AG04450 (cell line): ENCODE measurements at regions not wholly inside any gene's neighbourhood (a gene's known extent, or its start where the extent isn't known, plus 50 kb on each side); places are given as distances from the start of the nearest gene placed in this dataset.
A peak's percentile ranks its signal among the peaks of the same experiment; 100 is the strongest.

Source experiments
- CTCF ChIA-PET: fragments of 300-600, 350-600 bp; formaldehyde crosslinking; extraction: SDS; loops from one replicate; lab custom pipeline; 2022; ENCODE audit warnings: antibody characterized with exemption, inconsistent platforms; lab: Charles Lee
- POLR2A ChIA-PET: fragments of 350-600 bp; formaldehyde crosslinking; extraction: SDS; loops from one replicate; lab custom pipeline; 2021; ENCODE audit warnings: antibody characterized with exemption, inconsistent platforms; lab: Yijun Ruan, JAX
- DNase-seq: peaks from one replicate; pipeline ENCODE4 v3.0.0-alpha.2; 2011; ENCODE audit warnings: low read depth, low spot score
- H3K27ac ChIP-seq: one replicate; pipeline ENCODE4 v1.5.1; 2012; ENCODE audit warnings: low read depth, low read length, control low read depth
- H3K27me3 ChIP-seq: one replicate; pipeline ENCODE4 v1.6.0; 2012; ENCODE audit warnings: low read length; ENCODE audit not compliant: control insufficient read depth, insufficient read depth
- H3K4me3 ChIP-seq: 2 replicates; pipeline ENCODE4 v1.5.1; 2011; ENCODE audit warnings: mild to moderate bottlenecking, low read depth, low read length, control low read depth
- H3K9me3 ChIP-seq: 2 replicates; pipeline ENCODE4 v1.5.1; 2012; ENCODE audit warnings: low read length; ENCODE audit not compliant: control insufficient read depth, insufficient read depth
- TF ChIP-seq, protein P1 (sequence below): IDR thresholded peaks from 2 replicates; pipeline ENCODE4 v1.5.1; 2011; ENCODE audit warnings: low read depth, low read length, control low read depth, inconsistent platforms

DNA sequence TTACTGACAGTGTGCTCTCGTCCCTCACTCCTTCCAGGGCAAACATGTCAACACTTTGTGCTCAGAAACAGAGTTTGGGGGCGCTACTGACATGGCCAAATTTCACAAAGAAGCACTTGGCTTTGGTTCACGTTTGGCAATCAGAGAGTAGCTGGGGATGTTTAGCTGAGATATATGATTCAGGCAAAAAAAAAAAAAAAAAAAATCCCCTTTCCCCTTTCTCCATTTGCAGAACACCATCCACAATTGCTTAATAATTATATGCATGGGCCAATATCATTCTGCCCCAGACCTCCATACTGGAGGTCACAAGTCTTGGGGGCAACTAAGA, 128.4 kb upstream of the ADGRF1 start:
- POLR2A ChIA-PET = interaction anchor here (0.8 kb wide), 1 partner anchor 72 kb away, joined by 10 read pairs; no protein-coding TSS in a partner anchor
- Histone ChIP-seq H3K27ac (no peak overlapping the region), H3K27me3 (no peaks in the 10 kb centered on the region), H3K9me3 (no peaks in the 10 kb centered on the region), H3K4me3 (no peak overlapping the region)
- TF ChIP-seq, protein P1, sequence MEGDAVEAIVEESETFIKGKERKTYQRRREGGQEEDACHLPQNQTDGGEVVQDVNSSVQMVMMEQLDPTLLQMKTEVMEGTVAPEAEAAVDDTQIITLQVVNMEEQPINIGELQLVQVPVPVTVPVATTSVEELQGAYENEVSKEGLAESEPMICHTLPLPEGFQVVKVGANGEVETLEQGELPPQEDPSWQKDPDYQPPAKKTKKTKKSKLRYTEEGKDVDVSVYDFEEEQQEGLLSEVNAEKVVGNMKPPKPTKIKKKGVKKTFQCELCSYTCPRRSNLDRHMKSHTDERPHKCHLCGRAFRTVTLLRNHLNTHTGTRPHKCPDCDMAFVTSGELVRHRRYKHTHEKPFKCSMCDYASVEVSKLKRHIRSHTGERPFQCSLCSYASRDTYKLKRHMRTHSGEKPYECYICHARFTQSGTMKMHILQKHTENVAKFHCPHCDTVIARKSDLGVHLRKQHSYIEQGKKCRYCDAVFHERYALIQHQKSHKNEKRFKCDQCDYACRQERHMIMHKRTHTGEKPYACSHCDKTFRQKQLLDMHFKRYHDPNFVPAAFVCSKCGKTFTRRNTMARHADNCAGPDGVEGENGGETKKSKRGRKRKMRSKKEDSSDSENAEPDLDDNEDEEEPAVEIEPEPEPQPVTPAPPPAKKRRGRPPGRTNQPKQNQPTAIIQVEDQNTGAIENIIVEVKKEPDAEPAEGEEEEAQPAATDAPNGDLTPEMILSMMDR = no peak
- CTCF ChIA-PET = interaction anchor here (0.6 to 1.5 kb wide), 3 partner anchors 10 to 80 kb away, joined by 3 to 6 read pairs (median 3); no protein-coding TSS in a partner anchor
- DNase-seq = no peak

DNA sequence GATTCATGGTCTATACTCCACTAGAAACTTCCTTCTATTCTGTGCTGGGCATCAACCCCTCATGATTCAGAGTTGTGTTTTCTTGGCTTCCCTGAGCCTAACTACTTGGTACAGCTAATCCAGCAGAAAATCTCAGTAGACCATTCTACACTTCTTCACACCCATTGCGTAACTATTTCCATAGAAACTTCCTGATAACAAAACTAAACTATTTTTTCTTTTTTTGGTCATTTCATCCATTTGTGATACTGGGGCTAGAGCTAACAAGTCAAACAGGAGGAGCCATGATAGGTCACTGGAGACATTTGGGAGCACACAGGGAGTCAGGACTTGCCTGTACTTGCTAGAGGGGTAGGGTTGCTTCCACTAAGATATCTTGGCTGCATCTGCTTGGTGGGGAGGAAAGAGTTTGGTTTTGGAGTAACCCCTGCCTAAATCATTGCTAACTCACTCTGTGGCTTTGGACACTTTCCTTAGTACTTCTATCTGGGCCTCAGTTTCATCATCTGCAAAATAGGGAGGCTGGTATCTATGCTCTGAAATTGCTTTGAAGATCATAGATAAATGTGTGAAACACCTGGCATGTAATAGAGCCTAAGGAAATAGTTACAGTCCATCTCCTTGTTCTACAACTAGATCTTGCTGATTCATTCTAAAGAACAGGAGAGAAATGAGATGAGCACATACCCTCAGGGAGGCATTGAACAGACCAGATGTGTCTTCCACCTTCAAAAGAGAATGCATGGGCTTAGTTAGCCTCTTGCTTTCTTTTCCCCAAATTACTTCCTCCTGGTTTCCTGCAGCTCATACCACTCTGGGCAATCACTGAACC, 127.9 kb upstream of the ADGRF1 start:
- Histone ChIP-seq H3K4me3 (no peak overlapping the region), H3K27me3 (no peaks in the 10 kb centered on the region), H3K9me3 (no peaks in the 10 kb centered on the region), H3K27ac (no peak overlapping the region)
- no peak for DNase-seq
- POLR2A ChIA-PET = interaction anchor here (0.8 kb wide), 1 partner anchor 71 kb away, joined by 10 read pairs; no protein-coding TSS in a partner anchor
- TF ChIP-seq, protein P1 = no peak
- CTCF ChIA-PET = interaction anchor here (0.6 to 1.5 kb wide), 2 partner anchors 72 to 80 kb away, joined by 3 to 6 read pairs; no protein-coding TSS in a partner anchor

DNA sequence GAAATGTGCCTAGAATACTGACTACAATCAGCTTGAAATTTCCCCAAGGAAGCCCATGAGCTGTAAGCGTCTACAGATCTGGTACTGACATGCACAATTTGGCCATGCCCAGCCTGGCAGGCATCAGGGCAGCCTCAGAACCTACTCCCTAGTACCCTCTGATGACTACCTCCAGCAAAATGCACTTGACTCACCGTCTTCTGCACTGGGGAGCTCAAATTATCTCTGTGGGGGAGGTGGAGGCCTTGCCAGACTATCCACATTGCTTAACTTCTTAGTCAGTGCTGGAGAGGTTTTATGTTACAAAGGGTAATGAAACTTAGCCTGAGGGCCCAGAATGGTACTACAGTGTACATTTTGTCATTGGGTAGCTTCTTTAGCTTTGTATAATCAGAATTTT, 126.0 kb upstream of the ADGRF1 start:
- TF ChIP-seq, protein P1 = peak; percentile 17; the same call in 1 of the 2 replicates
- Histone ChIP-seq H3K27me3 (no peaks in the 10 kb centered on the region), H3K9me3 (no peaks in the 10 kb centered on the region), H3K27ac (peak overlapping the region; percentile 52), H3K4me3 (no peak overlapping the region)
- DNase-seq = peak; percentile 89
- CTCF ChIA-PET = interaction anchor here (0.7 to 1.8 kb wide), 3 partner anchors 22 to 142 kb away, joined by 3 to 6 read pairs (median 6); partner anchors contain the start of gene TNFRSF21
- POLR2A ChIA-PET = interaction anchor here (0.6 to 1.3 kb wide), 9 partner anchors 16 to 133 kb away, joined by 3 to 6 read pairs (median 5); no protein-coding TSS in a partner anchor

DNA sequence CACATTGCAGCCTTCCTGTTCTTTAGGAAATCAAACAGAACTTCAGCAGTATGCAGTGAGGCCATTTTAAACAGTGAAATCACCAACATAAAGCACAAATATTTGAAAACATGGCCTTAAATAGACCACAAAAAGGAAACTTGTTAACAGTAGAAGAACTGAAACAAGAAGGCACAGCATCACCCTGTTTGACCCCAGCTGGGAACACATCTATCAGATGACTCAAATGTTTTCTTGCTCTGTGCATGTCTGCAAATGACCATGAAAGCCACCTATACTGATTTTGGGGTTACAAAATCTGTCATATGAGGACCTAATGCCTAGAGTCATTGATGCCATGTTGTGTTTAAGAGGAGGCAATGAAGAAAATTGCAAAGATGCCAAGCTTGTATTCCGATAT, 123.8 kb upstream of the ADGRF1 start:
- no peak for DNase-seq
- H3K9me3 ChIP-seq = no peaks in the 10 kb centered on the region
- no peaks in the 10 kb centered on the region for H3K27me3 ChIP-seq
- TF ChIP-seq, protein P1 = no peak
- H3K27ac ChIP-seq = no peak overlapping the region
- CTCF ChIA-PET = interaction anchor here (2.1 kb wide), 1 partner anchor 68 kb away, joined by 5 read pairs; no protein-coding TSS in a partner anchor
- POLR2A ChIA-PET = no interaction called here
- no peak overlapping the region for H3K4me3 ChIP-seq

DNA sequence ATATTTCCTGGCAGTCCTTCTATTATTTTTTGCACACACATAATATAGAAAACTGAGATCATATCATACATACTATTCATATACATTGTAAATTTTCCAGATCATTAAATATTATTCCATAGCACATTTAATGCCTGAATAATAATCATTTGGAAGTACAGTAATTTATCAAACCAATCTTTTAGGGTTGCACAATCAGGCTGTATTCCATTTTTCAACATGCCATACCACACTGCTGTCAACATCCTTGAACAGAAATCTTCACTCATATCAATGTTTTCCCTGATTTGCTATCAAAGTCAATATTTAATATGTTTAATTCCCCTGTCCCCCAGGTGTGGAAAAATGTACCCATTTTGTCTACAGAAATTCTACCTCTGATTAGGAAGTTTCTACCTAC, 122.7 kb upstream of the ADGRF1 start:
- no peaks in the 10 kb centered on the region for H3K27me3 ChIP-seq
- H3K4me3 ChIP-seq = no peak overlapping the region
- DNase-seq = no peak
- H3K9me3 ChIP-seq = no peaks in the 10 kb centered on the region
- CTCF ChIA-PET = interaction anchor here (2.1 kb wide), 1 partner anchor 67 kb away, joined by 5 read pairs; no protein-coding TSS in a partner anchor
- POLR2A ChIA-PET = no interaction called here
- TF ChIP-seq, protein P1 = no peak
- no peak overlapping the region for H3K27ac ChIP-seq
